GM21447 (cell line): ENCODE measurements at regions not wholly inside any gene's neighbourhood (a gene's known extent, or its start where the extent isn't known, plus 50 kb on each side); places are given as distances from the start of the nearest gene placed in this dataset.

Experiments
- ATAC-seq: cut with Tn5 transposase; IDR thresholded peaks from one replicate; pipeline ENCODE4 v1.9.1; 2021; ENCODE audit not compliant: unreplicated experiment

- ATAC-seq, result no peak
These were observed 274.1 kb upstream of the CITED2 start for GRCh38 chr6:139648430-139649000.

- no peak for ATAC-seq
These were observed 273.4 kb upstream of the CITED2 start for GRCh38 chr6:139647841-139648240.

- ATAC-seq, result no peak
These were observed 272.6 kb upstream of the CITED2 start for GRCh38 chr6:139647016-139647415.

- no peak for ATAC-seq
These were observed 270.4 kb upstream of the CITED2 start for GRCh38 chr6:139644821-139645220.

DNA sequence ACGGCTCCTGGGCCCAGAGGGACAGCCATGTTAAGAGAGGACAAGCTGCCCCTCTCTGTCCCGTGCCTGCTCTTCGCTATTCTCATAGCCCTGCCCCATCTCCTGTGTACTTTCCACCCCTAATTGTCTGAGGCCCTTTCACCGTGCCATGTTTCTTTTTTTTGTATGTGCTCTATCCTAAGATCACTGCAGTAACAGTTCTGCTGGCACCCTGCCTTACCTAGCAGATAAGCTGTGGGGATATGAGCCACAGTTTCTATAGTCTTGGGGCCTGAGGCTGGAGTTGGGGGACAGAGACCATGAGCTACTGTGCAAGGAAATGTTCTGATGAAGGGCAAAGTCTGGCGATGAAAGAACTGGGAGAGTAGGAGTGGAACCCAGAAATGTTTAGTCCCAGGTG lies 269.5 kb upstream of the CITED2 start:
- ATAC-seq, result no peak

DNA sequence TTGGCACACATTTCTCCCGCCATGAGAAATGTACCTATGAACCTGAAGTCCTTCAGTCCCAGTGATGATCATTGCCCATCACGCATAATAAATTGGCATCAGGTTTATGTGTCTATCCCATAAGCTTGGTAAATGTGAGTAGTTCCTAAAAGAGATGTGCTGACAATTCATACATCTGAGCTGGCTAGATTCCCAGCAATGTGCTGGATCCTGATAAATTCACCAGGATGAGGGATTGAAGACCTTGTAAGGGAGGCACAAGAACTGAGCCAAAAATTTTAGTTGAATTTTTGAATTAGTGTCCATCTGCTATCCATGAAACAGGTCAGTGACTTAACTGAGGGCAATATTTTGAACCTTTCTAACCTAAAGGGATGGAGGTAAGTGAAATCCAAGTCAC lies 267.9 kb upstream of the CITED2 start:
- no peak for ATAC-seq

GRCh38 chr6:139641376-139641775 lies 266.9 kb upstream of the CITED2 start:
- no peak for ATAC-seq

GRCh38 chr6:139640921-139641320 lies 266.5 kb upstream of the CITED2 start:
- ATAC-seq, result no peak

- ATAC-seq, result peak; percentile 94
These were observed 266.0 kb upstream of the CITED2 start for GRCh38 chr6:139640448-139640847.

DNA sequence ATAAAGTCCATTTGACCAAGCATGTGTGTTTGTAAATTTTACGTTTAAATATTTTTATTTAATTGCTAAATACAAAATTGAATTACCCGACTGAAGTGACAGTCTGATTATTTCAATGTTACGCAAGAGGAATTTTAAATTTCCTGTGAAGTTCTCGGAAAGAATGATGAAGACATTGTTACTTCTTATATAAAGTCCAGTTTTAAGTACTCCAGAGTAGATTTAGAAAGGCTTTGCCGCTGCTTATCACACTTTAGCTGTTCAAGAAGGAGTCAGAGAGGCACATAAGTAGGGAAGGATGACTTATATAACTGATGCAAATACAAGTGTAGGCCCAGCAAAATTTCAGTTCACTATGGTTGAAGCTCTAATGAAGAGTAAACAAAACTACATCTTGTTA lies 265.1 kb upstream of the CITED2 start:
- ATAC-seq, result no peak

DNA sequence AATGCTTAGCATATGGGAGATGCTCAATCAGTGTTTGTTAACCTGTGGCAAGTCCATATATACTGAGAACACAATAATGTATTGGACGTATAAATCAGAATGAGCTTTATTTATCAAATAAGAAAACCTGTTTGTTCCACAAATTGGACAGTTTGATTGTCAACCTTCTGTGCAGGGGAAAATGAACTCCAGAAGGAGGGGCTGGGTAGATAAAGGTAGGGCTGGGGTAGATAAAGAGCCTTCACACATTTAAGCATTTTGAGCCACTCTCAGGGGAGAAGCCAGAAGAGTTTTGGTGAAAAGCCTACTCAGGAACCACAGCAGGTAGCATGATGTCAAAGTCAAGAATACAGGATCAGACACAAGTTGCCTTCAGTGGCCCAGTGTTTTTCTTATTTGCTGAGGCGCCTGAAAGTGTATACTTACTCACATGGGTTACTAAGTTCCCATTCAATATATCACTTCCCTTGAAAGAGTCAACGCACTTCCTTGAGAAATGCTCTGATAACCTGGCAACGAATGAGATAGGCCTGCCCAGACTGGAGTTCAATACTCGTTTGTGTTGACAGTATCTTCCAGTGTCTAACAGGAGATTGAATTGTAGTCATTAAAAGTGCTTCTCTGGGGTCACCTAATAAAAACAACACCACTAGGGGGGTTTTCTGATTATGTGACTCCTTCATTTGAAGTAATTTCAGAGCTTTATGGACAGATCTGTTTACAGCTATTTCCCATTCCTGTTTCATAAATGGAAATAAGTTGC lies 263.9 kb upstream of the CITED2 start:
- ATAC-seq, result no peak

- ATAC-seq, result no peak
These were observed 263.3 kb upstream of the CITED2 start for GRCh38 chr6:139637766-139638165.

GRCh38 chr6:139636391-139636790 lies 261.9 kb upstream of the CITED2 start:
- ATAC-seq, result no peak

- no peak for ATAC-seq
These were observed 261.1 kb upstream of the CITED2 start for GRCh38 chr6:139635401-139636130.

DNA sequence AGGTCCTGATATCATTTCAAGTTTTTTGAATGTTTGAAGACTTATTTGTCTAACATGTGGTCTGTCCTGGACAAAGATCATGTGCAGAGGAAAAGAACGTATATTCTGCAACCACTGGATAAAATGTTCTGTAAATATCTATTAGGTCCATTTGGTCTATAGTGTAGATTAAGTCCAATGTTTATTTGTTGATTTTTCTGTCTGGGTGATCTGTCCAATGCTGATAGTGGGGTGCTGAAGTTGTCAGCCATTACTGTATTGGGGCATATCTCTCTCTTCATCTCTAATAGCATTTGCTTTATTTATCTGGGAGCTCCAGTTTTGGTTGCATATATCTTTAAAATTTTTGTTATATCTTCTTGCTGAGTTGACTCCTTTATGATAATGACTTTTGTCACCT lies 258.4 kb upstream of the CITED2 start:
- ATAC-seq, result no peak

- no peak for ATAC-seq
These were observed 253.8 kb upstream of the CITED2 start for GRCh38 chr6:139628270-139628669.

DNA sequence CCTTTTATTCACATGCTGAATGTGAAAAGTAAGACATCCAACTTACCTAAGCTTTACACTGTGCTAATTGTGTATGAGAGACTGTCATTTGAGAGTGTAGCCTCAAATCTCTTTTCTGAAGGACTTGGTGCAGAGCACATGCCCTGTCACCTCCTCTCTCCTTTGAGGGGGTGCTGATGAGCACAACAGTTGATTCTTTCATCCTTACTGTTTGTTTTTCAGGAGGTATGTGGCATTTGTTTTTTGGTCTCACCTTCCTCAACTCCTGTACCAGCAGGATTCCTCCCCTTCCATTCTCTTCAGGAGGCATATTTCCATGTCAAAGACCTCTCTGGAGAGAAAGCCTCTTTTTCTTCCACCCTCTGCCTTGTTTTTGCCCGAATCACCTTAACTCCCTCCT lies 252.6 kb upstream of the CITED2 start:
- ATAC-seq, result no peak

GRCh38 chr6:139625998-139626975 lies 251.8 kb upstream of the CITED2 start:
- no peak for ATAC-seq

GRCh38 chr6:139625081-139625939 lies 250.9 kb upstream of the CITED2 start:
- no peak for ATAC-seq

DNA sequence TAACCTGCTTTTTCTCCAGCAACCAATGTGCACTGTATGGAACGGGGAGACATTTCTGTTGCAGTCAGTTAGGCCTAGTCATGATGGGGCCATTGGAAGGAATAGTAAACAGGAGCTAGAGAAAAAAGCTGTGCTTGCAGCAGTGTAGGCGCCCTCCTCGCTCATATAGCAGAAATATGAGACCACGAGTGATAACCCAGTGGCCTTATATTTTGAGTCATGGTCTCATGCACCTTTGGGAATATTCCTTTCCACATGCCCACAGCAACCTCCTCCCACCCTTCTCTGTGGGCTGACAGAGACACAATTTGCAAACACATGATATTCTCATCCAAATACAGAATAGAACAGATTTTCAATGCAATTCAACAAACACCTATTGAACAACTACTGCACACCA lies 248.9 kb upstream of the CITED2 start:
- no peak for ATAC-seq
